OCI-LY1 (cell line): ENCODE measurements at regions not wholly inside any gene's neighbourhood (a gene's known extent, or its start where the extent isn't known, plus 50 kb on each side); places are given as distances from the start of the nearest gene placed in this dataset.

Experiments used
- H2AFZ ChIP-seq: fragments of 200-600 bp; sonication (generic), shearing (Covaris generic); 2 replicates; pipeline ENCODE4 v1.6.0; 2014; ENCODE audit warnings: antibody characterized with exemption, mild to moderate bottlenecking, low read length
- H3F3A ChIP-seq: fragments of 200-600 bp; sonication (generic), shearing (Covaris generic); 2 replicates; pipeline ENCODE4 v1.6.0; 2014; ENCODE audit warnings: mild to moderate bottlenecking, antibody characterized with exemption, low read length, moderate library complexity; ENCODE audit not compliant: insufficient read depth
- H3K27ac ChIP-seq: fragments of 200-600 bp; sonication (generic); 2 replicates; pipeline ENCODE4 v1.5.1; 2014; ENCODE audit warnings: low read length, mixed run types, mild to moderate bottlenecking, low read depth; ENCODE audit not compliant: poor library complexity, severe bottlenecking
- H3K27me3 ChIP-seq: fragments of 200-600 bp; sonication (generic); 2 replicates; pipeline ENCODE4 v1.6.0; 2014; ENCODE audit warnings: antibody characterized with exemption, mild to moderate bottlenecking, low read length, moderate library complexity; ENCODE audit not compliant: insufficient read depth
- H3K36me3 ChIP-seq: fragments of 200-600 bp; sonication (generic); 2 replicates; pipeline ENCODE4 v1.6.1; 2014; ENCODE audit warnings: mild to moderate bottlenecking, antibody characterized with exemption, low read length, moderate library complexity, mixed read lengths; ENCODE audit not compliant: insufficient read depth
- H3K4me1 ChIP-seq: fragments of 200-600 bp; sonication (generic); 2 replicates; pipeline ENCODE4 v1.5.1; 2014; ENCODE audit warnings: mild to moderate bottlenecking, low read length, moderate library complexity; ENCODE audit not compliant: insufficient read depth, severe bottlenecking
- H3K4me2 ChIP-seq: fragments of 200-600 bp; sonication (generic), shearing (Covaris generic); 2 replicates; pipeline ENCODE4 v1.6.1; 2014; ENCODE audit warnings: low read length
- H3K4me3 ChIP-seq: fragments of 200-600 bp; sonication (generic); 2 replicates; pipeline ENCODE4 v1.5.1; 2014; ENCODE audit warnings: low read length, low read depth, mild to moderate bottlenecking, mixed read lengths; ENCODE audit not compliant: poor library complexity, severe bottlenecking
- H3K79me2 ChIP-seq: fragments of 200-600 bp; shearing (Covaris generic); 2 replicates; pipeline ENCODE4 v1.6.1; 2016; ENCODE audit warnings: mixed run types, low read length, mixed read lengths; ENCODE audit not compliant: insufficient read depth
- H3K9ac ChIP-seq: fragments of 200-600 bp; sonication (generic), shearing (Covaris generic); 2 replicates; pipeline ENCODE4 v1.6.1; 2014; ENCODE audit warnings: mild to moderate bottlenecking, low read length, mixed read lengths
- H3K9me2 ChIP-seq: fragments of 200-600 bp; sonication (generic), shearing (Covaris generic); 2 replicates; pipeline ENCODE4 v1.6.1; 2014; ENCODE audit warnings: low read depth, mild to moderate bottlenecking, low read length, mixed read lengths
- H3K9me3 ChIP-seq: fragments of 200-600 bp; shearing (Covaris generic); 2 replicates; pipeline ENCODE4 v1.6.1; 2014; ENCODE audit warnings: low read length, mixed read lengths
- H4K20me1 ChIP-seq: fragments of 200-600 bp; sonication (generic), shearing (Covaris generic); 2 replicates; pipeline ENCODE4 v1.6.0; 2016; ENCODE audit warnings: mild to moderate bottlenecking, low read length; ENCODE audit not compliant: insufficient read depth
- CTCF ChIP-seq: fragments of 200-600 bp; sonication (generic), shearing (Covaris generic); IDR thresholded peaks from 2 replicates; pipeline ENCODE4 v1.5.1; 2017; ENCODE audit warnings: mild to moderate bottlenecking, antibody characterized with exemption, low read length, moderate library complexity, mixed read lengths
- EZH2 ChIP-seq: fragments of 200-600 bp; sonication (generic), shearing (Covaris generic); IDR thresholded peaks from 2 replicates; pipeline ENCODE4 v1.8.0; 2017; ENCODE audit warnings: borderline replicate concordance, mixed run types, mild to moderate bottlenecking, antibody characterized with exemption, low read length, moderate library complexity, mixed read lengths

GRCh38 chrX:42902513-42902912, 124.5 kb upstream of the PPP1R2C start:
- Histone ChIP-seq H3K4me1 (peaks cover 19% of the 10 kb centered on the region), H3K4me3 (no peak overlapping the region), H3K27me3 (no peaks in the 10 kb centered on the region), H3K4me2 (no peak overlapping the region), H3F3A (no peaks in the 10 kb centered on the region), H3K79me2 (no peaks in the 10 kb centered on the region), H2AFZ (no peak overlapping the region), H3K9me2 (no peaks in the 10 kb centered on the region), H3K9ac (no peak overlapping the region), H3K27ac (no peak overlapping the region), H4K20me1 (no peaks in the 10 kb centered on the region), H3K36me3 (no peaks in the 10 kb centered on the region), H3K9me3 (no peaks in the 10 kb centered on the region)
- no peak for TF ChIP-seq EZH2
- TF ChIP-seq CTCF: no peak

DNA sequence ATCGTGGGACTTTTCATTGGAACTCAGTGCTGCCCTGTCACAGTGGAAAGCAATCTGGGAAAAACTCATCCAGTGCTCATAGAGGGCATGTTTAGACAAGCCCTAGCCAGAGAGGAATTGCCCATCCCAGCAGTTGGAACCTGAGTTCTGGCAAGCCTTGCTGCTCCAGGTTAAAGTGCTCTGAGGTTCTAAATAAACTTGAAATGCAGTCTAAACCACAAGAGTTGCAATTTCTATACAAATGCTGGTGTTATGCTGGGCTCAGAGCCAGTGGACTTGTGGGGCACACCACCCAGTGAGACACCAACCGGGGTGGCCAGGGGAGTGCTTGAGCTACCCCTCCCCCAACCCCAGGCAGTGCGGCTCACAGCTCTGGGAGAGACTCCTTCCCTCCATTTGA, 142.8 kb upstream of the PPP1R2C start:
- Histone ChIP-seq H3K27me3 (no peaks in the 10 kb centered on the region), H3K4me2 (no peak overlapping the region), H3K36me3 (no peaks in the 10 kb centered on the region)

GRCh38 chrX:42930071-42930470, 152.1 kb upstream of the PPP1R2C start:
- no peaks in the 10 kb centered on the region for H4K20me1 ChIP-seq
- peaks cover 27% of the 10 kb centered on the region for H3K4me1 ChIP-seq
- no peak overlapping the region for H3K4me3 ChIP-seq
- H3F3A ChIP-seq: no peaks in the 10 kb centered on the region
- H3K9me3 ChIP-seq: 0 out of 2 replicates have a peak, but pooled peaks cover 2% of the 10 kb centered on the region
- H3K4me2 ChIP-seq: no peak overlapping the region
- no peaks in the 10 kb centered on the region for H3K9me2 ChIP-seq
- TF ChIP-seq EZH2 (no peak), CTCF (no peak)
- H3K36me3 ChIP-seq: no peaks in the 10 kb centered on the region
- no peak overlapping the region for H2AFZ ChIP-seq
- no peak overlapping the region for H3K27ac ChIP-seq
- H3K9ac ChIP-seq: no peak overlapping the region
- no peaks in the 10 kb centered on the region for H3K79me2 ChIP-seq
- H3K27me3 ChIP-seq: no peaks in the 10 kb centered on the region

More for the DNA sequence above, 142.8 kb upstream of the PPP1R2C start:
- Histone ChIP-seq H3K79me2 (no peaks in the 10 kb centered on the region), H3K9me3 (no peaks in the 10 kb centered on the region), H3K4me1 (peaks cover 11% of the 10 kb centered on the region), H4K20me1 (no peaks in the 10 kb centered on the region), H3K9me2 (no peaks in the 10 kb centered on the region), H3K27ac (no peak overlapping the region), H2AFZ (no peak overlapping the region), H3K9ac (no peak overlapping the region), H3F3A (no peaks in the 10 kb centered on the region), H3K4me3 (no peak overlapping the region)
- TF ChIP-seq CTCF (no peak), EZH2 (no peak)
